ENCODE measurements at regions not wholly inside any gene's neighbourhood (a gene's known extent, or its start where the extent isn't known, plus 50 kb on each side); places are given as distances from the start of the nearest gene placed in this dataset.

DNA sequence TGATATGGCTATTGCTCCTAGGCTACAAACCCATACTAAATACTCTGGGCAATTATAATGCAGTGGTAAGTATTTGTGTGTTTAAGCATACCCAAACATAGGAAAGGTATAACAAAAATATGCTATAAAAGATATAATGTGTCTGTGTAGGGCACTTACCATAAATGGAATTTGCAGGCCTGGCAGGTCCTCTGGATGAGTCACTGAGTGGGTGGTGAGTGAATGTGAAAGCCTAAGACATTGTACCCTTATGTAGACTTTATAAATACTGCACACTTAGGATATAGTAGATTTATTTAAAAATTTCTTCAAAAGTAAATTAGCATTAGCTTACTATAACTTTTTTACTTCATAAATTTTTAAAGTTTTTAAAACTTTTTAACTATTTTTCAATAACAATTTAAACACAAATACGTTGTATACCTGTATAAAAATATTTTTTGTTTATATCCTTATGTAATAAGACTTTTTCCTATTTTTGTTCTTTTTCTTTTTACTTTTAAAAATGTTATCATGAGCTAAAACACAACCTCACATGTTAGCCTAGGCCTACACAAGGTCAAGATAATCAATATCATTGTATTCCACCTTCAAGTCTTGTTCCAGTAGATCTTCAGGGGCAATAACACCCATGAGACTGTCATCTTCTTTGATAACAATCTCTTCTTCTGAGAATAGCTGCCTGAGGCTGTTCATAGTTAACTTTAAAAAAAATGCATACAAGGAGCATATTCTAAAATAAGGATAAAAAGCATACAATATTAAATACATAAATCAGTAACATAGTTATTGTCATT, 306.3 kb upstream of the RGS18 start:
- DNase-seq = no peak

DNA sequence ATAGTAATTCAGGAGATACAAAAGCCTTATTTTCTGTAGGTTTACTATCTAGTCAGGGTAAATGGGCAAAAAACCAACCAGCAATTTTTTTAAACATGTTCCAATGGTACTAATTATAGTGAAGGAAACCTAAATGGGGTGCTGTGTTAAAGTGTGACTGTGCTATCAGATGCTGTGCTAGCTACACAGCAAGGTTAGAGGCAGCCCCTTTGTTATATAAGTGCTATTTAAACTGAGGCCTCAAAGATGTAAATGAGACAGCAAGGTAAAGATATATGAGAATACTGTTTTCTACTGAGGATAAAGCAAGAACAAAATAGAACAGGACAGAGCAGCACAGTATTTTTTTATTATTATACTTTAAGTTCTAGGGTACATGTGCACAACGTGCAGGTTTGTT, 305.4 kb upstream of the RGS18 start:
- no peak for DNase-seq

DNA sequence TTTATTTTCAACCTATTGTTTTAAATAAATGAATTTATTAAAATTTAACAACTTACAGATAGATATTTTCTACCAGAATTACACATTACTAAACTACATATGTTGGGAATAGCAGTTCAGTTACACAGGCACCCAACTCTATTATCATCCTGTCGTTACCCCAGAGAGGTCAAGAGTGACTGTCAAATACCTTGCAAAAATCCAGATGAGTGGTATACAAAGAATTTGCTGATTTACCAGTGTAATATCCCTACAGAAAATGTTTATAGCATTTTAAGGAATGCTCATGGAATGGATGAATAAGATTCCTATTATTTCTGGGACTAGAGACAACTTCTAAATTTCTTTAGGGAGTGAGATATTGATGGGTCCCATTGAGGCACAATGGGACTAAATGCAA, 300.7 kb upstream of the RGS18 start:
- no peak for DNase-seq

GRCh38 chr1:191865479-191865878, 292.8 kb upstream of the RGS18 start:
- no peak for DNase-seq

- no peak for DNase-seq
These were observed 292.1 kb upstream of the RGS18 start for GRCh38 chr1:191866155-191866554.

DNA sequence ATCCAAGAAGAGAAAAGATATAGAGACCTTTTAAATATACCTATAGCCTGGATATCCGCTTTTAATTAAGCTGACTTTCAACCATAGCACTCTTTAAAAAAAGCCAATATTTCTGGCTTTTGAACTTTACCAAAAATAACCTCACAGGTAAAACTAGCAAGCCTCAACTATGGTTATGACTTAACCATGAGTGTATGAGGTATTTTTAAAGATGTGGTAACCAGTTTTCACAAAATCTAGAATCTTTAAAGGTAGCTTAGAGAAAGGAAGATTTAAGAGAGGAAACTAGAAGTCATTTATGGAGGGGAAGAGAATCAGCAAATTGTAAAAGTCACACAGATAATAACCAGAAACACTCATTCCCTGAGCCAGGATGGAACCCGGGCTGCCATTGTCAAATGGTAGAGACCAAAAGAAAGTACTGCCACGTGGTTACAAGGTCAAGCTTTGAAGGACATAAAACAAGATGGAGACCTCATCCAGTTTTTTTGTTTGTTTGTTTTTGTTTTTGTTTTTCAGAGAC, 288.4 kb upstream of the RGS18 start:
- no peak for DNase-seq

GRCh38 chr1:191870490-191870889, 287.8 kb upstream of the RGS18 start:
- DNase-seq = peak; percentile 12

- no peak for DNase-seq
These were observed 282.3 kb upstream of the RGS18 start for GRCh38 chr1:191875994-191876393.

DNA sequence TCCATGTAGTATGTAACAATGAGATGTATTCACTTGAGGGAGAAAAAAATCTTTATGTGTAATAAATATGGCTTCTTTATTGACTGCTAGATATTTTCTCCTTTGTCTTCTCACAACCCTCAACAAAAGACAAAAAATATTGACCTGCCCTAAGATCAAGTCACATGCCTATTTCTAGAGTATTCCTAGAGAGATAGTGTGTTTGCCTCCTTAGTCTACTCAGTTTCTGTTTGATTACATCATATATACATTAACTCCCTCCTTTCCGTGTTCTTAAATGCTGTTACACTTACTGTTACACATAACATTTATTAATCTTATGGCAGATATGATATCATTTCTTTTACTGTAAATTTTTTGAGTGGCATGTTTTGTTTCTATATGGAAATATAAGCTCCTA, 281.6 kb upstream of the RGS18 start:
- no peak for DNase-seq

DNA sequence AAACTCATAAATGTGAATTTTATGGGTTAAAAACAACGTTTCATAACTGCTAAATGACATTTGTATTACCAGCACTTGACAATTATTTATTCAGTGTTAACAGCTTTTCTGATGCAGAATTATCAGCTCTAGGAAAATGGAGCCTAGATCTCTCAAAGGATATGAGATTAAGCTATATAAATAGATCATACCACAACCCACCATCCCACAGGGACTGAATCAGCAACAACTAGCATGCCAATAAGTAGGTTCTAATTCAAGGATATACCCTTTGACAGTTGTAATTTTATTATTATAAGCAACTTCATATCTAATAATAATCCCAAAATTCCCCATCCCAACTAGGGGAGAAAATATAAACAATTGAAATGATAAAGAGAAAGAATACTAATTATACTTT, 275.4 kb upstream of the RGS18 start:
- DNase-seq = no peak

- peak; percentile 4 for DNase-seq
These were observed 271.3 kb upstream of the RGS18 start for GRCh38 chr1:191886977-191887376.

- DNase-seq = no peak
These were observed 269.2 kb upstream of the RGS18 start for GRCh38 chr1:191888996-191889622.

- DNase-seq = no peak
These were observed 268.6 kb upstream of the RGS18 start for GRCh38 chr1:191889623-191890003.

- no peak for DNase-seq
These were observed 267.7 kb upstream of the RGS18 start for GRCh38 chr1:191890433-191891088.

DNA sequence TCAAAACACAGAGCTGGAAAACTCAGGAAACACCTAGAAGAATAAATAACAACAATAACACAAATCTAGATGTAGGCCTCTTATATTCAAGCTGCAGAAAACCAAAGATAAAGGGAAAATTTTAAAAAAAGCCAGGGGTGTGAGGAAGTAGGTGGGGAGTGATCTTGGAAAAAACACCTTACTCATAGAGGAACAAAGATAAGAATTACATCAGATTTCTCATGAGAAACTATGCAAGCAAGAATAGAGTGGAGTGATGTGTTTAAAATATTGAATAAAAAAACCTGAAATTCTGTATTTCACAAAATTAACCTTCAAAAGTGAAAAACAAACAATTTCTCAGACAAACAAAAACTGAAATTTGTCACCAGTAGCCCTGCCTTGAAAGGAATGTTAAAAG, 265.5 kb upstream of the RGS18 start:
- DNase-seq = no peak

GRCh38 chr1:191895049-191895448, 263.2 kb upstream of the RGS18 start:
- no peak for DNase-seq

DNA sequence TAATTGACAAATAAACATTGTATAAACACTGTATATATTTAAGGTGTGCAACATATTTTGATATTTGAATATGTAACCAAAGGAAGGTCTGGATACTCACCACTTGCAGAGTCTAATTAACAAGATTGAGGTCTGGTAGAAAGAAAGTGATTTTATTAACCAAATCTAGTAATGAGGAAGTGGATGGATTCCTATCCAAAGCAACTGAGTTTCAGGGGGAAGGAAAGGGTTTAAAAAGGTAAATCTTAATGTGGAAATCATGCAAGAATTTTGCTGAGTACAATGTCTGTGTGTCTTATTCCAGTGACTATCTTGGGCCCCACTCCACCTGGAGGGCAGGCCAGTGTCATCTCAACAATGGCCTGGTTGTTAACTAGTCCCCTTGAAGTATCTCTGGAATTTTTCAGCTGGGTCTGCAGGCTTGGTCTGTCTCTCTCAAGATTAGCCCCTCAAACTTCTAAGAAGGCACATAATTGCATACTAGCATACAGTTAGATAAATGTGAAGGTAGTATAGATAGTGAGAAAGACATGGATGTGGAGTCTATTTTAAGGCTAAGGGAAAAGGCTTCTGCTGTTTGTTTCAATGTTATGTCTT, 262.7 kb upstream of the RGS18 start:
- no peak for DNase-seq

GRCh38 chr1:191897134-191897533, 261.1 kb upstream of the RGS18 start:
- no peak for DNase-seq

DNA sequence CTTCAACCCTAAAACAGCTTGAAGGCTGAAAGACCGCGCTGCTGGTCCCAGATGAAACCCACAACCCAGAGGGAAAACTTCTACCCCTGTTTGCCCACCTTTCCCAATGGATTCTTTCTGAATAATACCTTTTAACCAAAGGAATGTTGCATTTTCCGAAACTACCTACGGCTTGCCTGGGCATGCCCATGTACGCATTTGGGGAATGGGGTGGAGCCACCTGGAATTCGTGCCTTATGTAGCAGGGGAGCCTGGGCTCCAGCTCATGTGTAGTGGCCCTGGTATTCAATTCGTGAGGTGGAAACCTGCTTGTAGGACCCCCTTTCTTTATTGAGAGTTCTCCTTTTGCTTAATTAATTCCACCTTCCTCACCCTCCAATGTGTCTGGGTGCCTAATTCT, 256.6 kb upstream of the RGS18 start:
- DNase-seq = no peak

DNA sequence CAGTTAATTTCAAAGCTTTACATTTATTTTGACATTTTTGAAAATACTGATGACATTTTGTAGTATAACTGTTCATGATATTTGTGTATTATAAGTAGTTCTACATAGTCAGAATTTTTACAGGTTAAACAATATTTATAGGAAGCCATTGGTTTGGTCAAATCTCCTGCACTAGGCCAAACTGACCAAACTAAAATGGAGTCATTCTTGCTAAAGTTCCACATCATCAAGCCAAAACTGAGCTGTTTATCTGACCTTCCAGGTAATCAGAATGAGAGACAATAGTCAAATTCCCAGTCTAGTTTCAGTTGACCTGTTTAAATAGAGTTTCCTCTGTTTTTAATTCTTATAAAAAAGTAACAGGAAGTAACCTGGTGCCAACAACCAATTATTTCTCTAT, 253.3 kb upstream of the RGS18 start:
- DNase-seq = no peak

DNA sequence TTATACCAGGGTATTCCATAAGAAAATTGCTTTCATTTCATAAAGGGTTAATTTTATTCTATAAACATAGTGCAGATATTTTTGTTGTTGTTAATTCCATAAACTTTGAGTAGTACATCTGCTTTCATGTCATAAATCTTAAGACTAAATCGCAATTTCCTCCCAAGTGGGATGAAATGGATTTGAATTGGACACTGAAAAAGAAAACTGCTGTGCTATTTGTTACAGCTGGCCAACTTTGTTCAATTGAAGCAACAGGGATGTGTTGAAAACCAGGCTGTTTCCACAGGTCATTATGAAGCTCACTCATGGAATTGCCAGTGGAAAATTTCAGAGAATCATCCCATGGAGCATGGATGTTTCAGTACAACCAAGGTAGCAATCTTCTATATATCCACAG, 252.5 kb upstream of the RGS18 start:
- DNase-seq = no peak

- no peak for DNase-seq
These were observed 251.1 kb upstream of the RGS18 start for GRCh38 chr1:191907121-191907520.

DNA sequence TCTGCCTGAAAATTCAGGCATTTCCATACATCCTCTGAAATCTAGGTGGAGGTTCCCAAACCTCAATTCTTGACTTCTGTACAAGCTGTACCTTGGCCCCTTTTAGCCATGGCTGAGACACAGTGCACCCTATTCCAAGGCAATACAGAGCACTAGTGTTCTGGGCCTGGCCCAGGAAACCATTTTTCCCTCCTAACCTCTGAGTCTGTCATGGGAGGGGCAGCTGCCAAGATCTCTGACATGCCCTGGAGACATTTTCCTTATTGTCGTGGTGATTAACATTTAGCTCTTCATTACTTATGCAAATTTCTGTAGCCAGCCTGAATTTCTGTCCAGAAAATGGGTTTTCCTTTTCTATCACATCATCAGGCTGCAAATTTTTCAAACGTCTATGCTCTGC, 248.0 kb upstream of the RGS18 start:
- no peak for DNase-seq

- no peak for DNase-seq
These were observed 245.7 kb upstream of the RGS18 start for GRCh38 chr1:191912517-191912916.

Data from inflammatory macrophage treated with lipopolysaccharide for 4 hours (primary cell).